ENCODE measurements at regions not wholly inside any gene's neighbourhood (a gene's known extent, or its start where the extent isn't known, plus 50 kb on each side); places are given as distances from the start of the nearest gene placed in this dataset.

- DNase-seq (ENCODE audit: low read depth in 1 of 2, low spot score in 2 of 2) (no peak), FAIRE-seq (no peak)
- Histone ChIP-seq H3K14ac (ENCODE audit: insufficient read length) (no peak overlapping the region), H2BK120ac (replicated peaks; ENCODE audit: low read depth, low read length) (no peak overlapping the region), H4K5ac (ENCODE audit: insufficient read length, low read depth, low read length) (no peak overlapping the region), H2BK12ac (ENCODE audit: low read depth, low read length) (peak overlapping the region; percentile 50; the same call in 1 of the 2 replicates), H3K36me3 (ENCODE audit: control insufficient read depth in 2 of 4, insufficient read depth in 4 of 4, low read length in 3 of 4) (no peaks in the 10 kb centered on the region), H3K4me3 (ENCODE audit: extremely low read depth in 1 of 4, insufficient read depth in 2 of 4, low read depth in 3 of 4, low read length in 4 of 4) (no peak overlapping the region), H2BK20ac (ENCODE audit: low read length) (no peak overlapping the region), H3K27ac (ENCODE audit: low read depth, low read length) (no peak overlapping the region), H4K91ac (replicated peaks; ENCODE audit: insufficient read length, low read length) (no peak overlapping the region), H3K18ac (ENCODE audit: extremely low read depth, low read length) (no peak overlapping the region), H3K4ac (replicated peaks; ENCODE audit: insufficient read length, low read depth, low read length) (no peak overlapping the region), H2BK15ac (ENCODE audit: low read length) (no peak overlapping the region), H2AK5ac (ENCODE audit: low read depth, low read length) (no peak overlapping the region), H4K20me1 (replicated peaks in 1 of 2; ENCODE audit: control insufficient read depth in 1 of 2, insufficient read depth in 2 of 2, low read length in 2 of 2) (no peaks in the 10 kb centered on the region), H3K27me3 (replicated peaks in 1 of 4; ENCODE audit: control insufficient read depth in 3 of 4, extremely low read depth in 1 of 4, insufficient read depth in 3 of 4, low read length in 3 of 4) (no peaks in the 10 kb centered on the region), H3K23me2 (ENCODE audit: low read depth, low read length) (no peaks in the 10 kb centered on the region), H3K9ac (replicated peaks in 1 of 4; ENCODE audit: extremely low read depth in 1 of 4, low read depth in 3 of 4, low read length in 3 of 4) (no peak overlapping the region), H3K4me2 (ENCODE audit: insufficient read depth in 1 of 2, low read depth in 2 of 2, low read length in 2 of 2) (no peak overlapping the region), H3K9me3 (ENCODE audit: insufficient read depth in 2 of 2, low read depth in 1 of 2, low read length in 1 of 2) (no peaks in the 10 kb centered on the region), H3K56ac (replicated peaks; ENCODE audit: insufficient read length, low read depth, low read length) (no peak overlapping the region), H3K79me1 (ENCODE audit: low read depth, low read length) (no peaks in the 10 kb centered on the region), H3K4me1 (replicated peaks in 1 of 4; ENCODE audit: control insufficient read depth in 3 of 4, insufficient read depth in 4 of 4, low read length in 3 of 4) (peaks cover 0 to 21% (median 10%) of the 10 kb centered on the region in 4 experiments; a peak in 6 of 7 replicates), H2BK5ac (ENCODE audit: low read depth, low read length) (no peak overlapping the region), H2AFZ (ENCODE audit: low read length) (no peak overlapping the region), H3K79me2 (ENCODE audit: control insufficient read depth in 1 of 2, insufficient read depth in 2 of 2, low read length in 2 of 2) (no peaks in the 10 kb centered on the region), H3K23ac (ENCODE audit: insufficient read length) (no peak overlapping the region), H4K8ac (ENCODE audit: extremely low read depth, insufficient read depth, low read length) (no peak overlapping the region; the same call in 1 of the 2 replicates)
- WGBS, 2 experiments (ENCODE audit: extremely low coverage in 1 of 2, insufficient coverage in 1 of 2, insufficient read length in 1 of 2, insufficient replicate concordance in 2 of 2, low coverage in 1 of 2, low lambda C conversion rate in 2 of 2, missing lambda C conversion rate in 1 of 2): 94% methylated on average over 2 of the region's 2 CpGs; no CpG with 5 or more reads in 1 of the 2 experiments
- POLR2A ChIA-PET (ENCODE audit: partially characterized antibody): interaction anchor here (1.0 to 1.2 kb wide), 2 partner anchors 21 to 488 kb away, joined by 3 read pairs; partner anchors contain the start of gene THBS1
- CTCF ChIA-PET (ENCODE audit: partially characterized antibody): no interaction called here
- no peak for TF ChIP-seq CBX5 (IDR thresholded peaks at IDR 0.05; ENCODE audit: low read depth, low read length)
- TF ChIP-seq KDM5A (IDR thresholded peaks at IDR 0.05; ENCODE audit: low read length): no peak
- TF ChIP-seq SUZ12 (IDR thresholded peaks at IDR 0.05; ENCODE audit: low read length): no peak
- no peak for TF ChIP-seq CREB1 (IDR thresholded peaks at IDR 0.05)
These were observed 488.1 kb upstream of the THBS1 start for GRCh38 chr15:39092761-39093160.
